Ascending aorta (tissue), 2 donors: ENCODE measurements at regions not wholly inside any gene's neighbourhood (a gene's known extent, or its start where the extent isn't known, plus 50 kb on each side); places are given as distances from the start of the nearest gene placed in this dataset.

Experiments used
- DNase-seq, 2 donors: peaks; one replicate each; pipeline ENCODE4 v3.0.0-alpha.2; 2019; ENCODE audit warnings: low spot score in 2 of 2
- H3K27ac ChIP-seq, 2 donors: fragments of 200-600 bp; sonication (generic); one replicate each; pipeline ENCODE4 v1.5.1; 2016 to 2017; ENCODE audit warnings: mild to moderate bottlenecking in 1 of 2
- H3K27me3 ChIP-seq: fragments of 200-600 bp; sonication (generic); one replicate; pipeline ENCODE4 v1.5.1; 2017
- H3K36me3 ChIP-seq, 2 donors: fragments of 200-600 bp; sonication (generic); one replicate each; pipeline ENCODE4 v1.5.1; 2016
- H3K4me1 ChIP-seq, 2 donors: fragments of 200-600 bp; sonication (generic); one replicate each; pipeline ENCODE4 v1.5.1; 2016 to 2017; ENCODE audit warnings: mild to moderate bottlenecking in 1 of 2
- H3K4me3 ChIP-seq, 2 donors: fragments of 200-600 bp; sonication (generic); one replicate each; pipeline ENCODE4 v1.5.1; 2016 to 2017; ENCODE audit warnings: mild to moderate bottlenecking in 1 of 2
- H3K9me3 ChIP-seq, 2 donors: fragments of 200-600 bp; sonication (generic); one replicate each; pipeline ENCODE4 v1.5.1; 2016
- intact Hi-C: fragments of 100-400 bp; cut with DNase I; formaldehyde crosslinking; loops from one replicate; pipeline ENCODE4 v1.15.1; 2023
- TF ChIP-seq, protein P1 (sequence below), 3 experiments: fragments of 200-600 bp in 2 of 3; fragments of 450-650 bp in 1 of 3; sonication (generic) in 2 of 3; IDR thresholded peaks; one replicate each; pipeline ENCODE4 v1.5.1; 2016 to 2019; ENCODE audit warnings: antibody characterized with exemption in 3 of 3, mild to moderate bottlenecking in 1 of 3, moderate library complexity in 1 of 3

DNA sequence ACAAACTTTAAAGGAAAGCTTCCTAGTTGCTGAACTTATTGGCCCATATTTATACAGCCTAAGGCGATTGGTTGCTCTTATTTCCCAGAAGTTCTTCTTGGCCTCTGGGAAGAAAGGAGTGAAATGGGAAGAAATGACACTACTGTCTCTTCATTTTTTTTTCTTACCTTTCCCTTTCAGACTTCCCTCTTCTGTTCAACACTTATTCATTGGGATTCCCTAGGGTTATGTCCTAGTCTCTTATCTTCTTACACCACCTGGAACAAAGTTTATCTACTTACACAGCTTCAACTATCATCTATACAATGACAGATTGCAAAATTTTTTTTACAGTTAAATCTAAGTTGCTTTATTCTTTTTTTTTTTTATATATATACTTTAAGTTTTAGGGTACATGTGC, 68.0 kb downstream of the SNX12 start:
- intact Hi-C loops = no loop called here
- Histone ChIP-seq H3K27me3 (no peaks in the 10 kb centered on the region), H3K4me1 (no peaks in the 10 kb centered on the region), H3K9me3 (no peaks in the 10 kb centered on the region), H3K36me3 (no peaks in the 10 kb centered on the region), H3K4me3 (no peak overlapping the region), H3K27ac (no peak overlapping the region)
- TF ChIP-seq, protein P1, sequence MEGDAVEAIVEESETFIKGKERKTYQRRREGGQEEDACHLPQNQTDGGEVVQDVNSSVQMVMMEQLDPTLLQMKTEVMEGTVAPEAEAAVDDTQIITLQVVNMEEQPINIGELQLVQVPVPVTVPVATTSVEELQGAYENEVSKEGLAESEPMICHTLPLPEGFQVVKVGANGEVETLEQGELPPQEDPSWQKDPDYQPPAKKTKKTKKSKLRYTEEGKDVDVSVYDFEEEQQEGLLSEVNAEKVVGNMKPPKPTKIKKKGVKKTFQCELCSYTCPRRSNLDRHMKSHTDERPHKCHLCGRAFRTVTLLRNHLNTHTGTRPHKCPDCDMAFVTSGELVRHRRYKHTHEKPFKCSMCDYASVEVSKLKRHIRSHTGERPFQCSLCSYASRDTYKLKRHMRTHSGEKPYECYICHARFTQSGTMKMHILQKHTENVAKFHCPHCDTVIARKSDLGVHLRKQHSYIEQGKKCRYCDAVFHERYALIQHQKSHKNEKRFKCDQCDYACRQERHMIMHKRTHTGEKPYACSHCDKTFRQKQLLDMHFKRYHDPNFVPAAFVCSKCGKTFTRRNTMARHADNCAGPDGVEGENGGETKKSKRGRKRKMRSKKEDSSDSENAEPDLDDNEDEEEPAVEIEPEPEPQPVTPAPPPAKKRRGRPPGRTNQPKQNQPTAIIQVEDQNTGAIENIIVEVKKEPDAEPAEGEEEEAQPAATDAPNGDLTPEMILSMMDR (IDR thresholded peaks at IDR 0.05) = no peak
- DNase-seq = no peak

DNA sequence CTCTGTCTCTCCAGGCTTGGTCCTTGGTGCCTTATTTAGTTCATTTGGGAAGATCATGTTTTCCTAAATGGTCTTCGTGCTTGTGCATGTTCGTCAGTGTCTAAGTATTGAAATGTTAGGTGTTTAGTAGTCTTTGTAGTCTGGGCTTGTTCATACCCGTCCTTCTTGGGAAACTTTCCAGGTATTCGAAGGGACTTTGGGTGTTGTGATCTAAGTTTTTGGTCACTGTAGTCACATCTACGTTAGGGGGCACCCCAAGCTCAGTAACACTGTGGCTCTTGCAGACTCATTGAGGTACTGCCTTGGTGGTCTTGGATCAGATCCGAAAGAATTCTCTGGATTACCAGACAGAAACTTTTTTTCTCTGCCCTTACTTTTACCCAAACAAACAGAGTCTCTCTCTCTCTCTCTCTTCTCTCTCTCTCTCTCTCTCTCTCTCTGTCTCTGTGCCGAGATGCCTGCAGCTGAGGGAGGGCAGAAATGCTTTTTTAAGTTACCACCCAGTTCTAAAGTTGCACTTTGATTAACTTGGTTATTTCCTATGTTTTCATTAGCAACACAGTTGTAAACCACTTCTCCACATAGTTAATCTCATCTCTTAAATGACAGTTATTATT, 67.6 kb upstream of the SLC7A3 start:
- H3K27ac ChIP-seq = no peak overlapping the region
- intact Hi-C loops = no loop called here
- peaks cover 0 to 1% of the 10 kb centered on the region in 2 donors for H3K9me3 ChIP-seq
- TF ChIP-seq, protein P1 (IDR thresholded peaks at IDR 0.05) = peak in 1 of 3 experiments; percentile 10
- no peak overlapping the region for H3K4me3 ChIP-seq
- no peaks in the 10 kb centered on the region for H3K36me3 ChIP-seq
- H3K27me3 ChIP-seq = no peaks in the 10 kb centered on the region
- H3K4me1 ChIP-seq = no peaks in the 10 kb centered on the region
- no peak for DNase-seq

DNA sequence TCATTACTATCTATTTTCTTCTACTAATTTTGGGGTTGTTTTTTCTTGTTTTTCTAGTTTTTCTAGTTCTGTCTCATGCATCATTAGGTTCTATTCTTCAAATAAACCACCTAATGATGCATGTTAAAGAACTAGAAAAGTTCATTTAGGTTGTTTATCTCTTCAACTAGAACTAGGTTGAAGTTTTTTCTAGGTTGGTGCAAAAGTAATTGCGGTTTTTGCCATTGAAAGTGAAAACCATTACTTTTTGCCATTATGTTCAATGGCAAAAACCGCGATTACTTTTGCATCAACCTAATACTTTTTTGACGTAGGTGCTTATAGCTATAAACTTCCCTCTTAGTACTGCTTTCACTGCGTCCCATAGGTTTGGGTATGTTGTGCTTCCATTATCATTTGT, 64.4 kb upstream of the SLC7A3 start:
- TF ChIP-seq, protein P1 (IDR thresholded peaks at IDR 0.05) = no peak
- intact Hi-C loops = no loop called here
- Histone ChIP-seq H3K36me3 (no peaks in the 10 kb centered on the region), H3K4me1 (no peaks in the 10 kb centered on the region), H3K9me3 (peaks cover 0 to 15% of the 10 kb centered on the region in 2 donors), H3K27ac (no peak overlapping the region), H3K27me3 (no peaks in the 10 kb centered on the region), H3K4me3 (no peak overlapping the region)
- no peak for DNase-seq

DNA sequence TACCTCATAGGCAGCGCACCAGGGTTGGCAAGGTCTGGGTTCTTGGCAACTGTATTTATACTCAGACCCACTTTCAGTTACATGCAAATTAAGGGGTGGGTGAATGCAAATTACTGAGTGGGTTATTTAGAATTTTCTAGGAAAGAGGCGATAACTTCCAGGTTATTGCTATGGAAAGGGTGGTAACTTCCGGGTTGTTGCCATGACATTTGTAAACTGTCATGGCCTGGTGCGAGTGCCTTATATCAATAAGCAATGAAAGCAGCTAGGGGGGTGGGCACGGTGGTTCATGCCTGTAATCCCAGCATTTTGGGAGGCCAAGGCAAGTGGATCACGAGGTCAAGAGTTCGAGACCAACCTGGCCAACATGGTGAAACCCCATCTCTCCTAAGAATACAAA, 57.5 kb upstream of the SLC7A3 start:
- H3K4me3 ChIP-seq = no peak overlapping the region
- TF ChIP-seq, protein P1 (IDR thresholded peaks at IDR 0.05) = no peak
- intact Hi-C loops = no loop called here
- H3K27me3 ChIP-seq = no peaks in the 10 kb centered on the region
- no peak overlapping the region for H3K27ac ChIP-seq
- no peaks in the 10 kb centered on the region for H3K36me3 ChIP-seq
- peaks cover 0 to 13% of the 10 kb centered on the region in 2 donors for H3K9me3 ChIP-seq
- DNase-seq = no peak
- no peaks in the 10 kb centered on the region for H3K4me1 ChIP-seq
